ENCODE measurements at regions not wholly inside any gene's neighbourhood (a gene's known extent, or its start where the extent isn't known, plus 50 kb on each side); places are given as distances from the start of the nearest gene placed in this dataset.

DNA sequence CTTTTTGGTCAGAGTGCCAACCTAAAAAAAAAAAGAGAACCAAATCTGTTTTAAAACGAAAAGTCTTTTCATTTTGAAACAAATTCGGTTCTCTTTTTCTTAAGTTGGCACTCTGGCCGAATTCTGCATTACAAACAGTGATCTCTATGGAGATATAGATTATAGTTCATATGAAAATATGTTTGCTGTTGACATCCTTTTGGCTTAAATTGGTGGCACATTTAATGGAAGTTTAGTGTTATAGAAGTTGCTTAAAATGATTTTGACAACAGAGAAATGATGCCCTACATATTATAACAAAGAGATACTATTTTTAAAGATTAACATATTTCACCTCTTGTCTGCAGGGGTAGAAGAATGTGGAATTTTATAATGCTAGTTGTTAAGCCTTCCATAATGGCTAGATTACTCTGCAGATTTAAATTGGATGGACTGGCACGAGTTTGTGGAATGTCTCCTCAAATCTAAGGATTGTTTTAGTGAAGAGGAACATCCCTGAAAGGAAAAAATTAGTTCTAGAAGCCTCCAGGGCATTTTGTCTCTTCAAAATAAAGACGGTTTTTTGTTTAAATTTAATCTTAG, 222.9 kb upstream of the CDH2 start:
- TF ChIP-seq GATA2 (IDR thresholded peaks at IDR 0.05; ENCODE audit: low read depth, low read length) (no peak), GATA3 (IDR thresholded peaks at IDR 0.05; ENCODE audit: low read depth, low read length) (no peak)

DNA sequence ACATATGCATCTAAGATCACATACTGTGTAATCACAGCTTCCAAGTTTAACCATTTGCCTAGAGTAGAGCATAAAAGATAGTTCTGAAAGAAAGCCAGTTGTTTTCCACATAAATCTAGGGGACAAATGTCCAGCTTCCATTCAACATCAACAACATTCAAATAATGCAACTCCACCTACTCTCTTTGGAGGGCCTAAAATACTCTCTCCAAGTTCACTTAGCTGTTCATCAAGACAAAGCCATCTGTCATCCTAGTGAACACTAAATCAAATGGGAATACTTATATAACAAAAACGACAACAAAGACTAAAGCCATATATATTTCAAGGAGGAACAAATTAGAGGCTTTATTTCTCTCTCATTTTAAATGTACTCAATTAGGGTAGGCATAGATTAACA, 221.5 kb upstream of the CDH2 start:
- TF ChIP-seq GATA3 (IDR thresholded peaks at IDR 0.05; ENCODE audit: low read depth, low read length) (no peak), GATA2 (IDR thresholded peaks at IDR 0.05; ENCODE audit: low read depth, low read length) (no peak)

DNA sequence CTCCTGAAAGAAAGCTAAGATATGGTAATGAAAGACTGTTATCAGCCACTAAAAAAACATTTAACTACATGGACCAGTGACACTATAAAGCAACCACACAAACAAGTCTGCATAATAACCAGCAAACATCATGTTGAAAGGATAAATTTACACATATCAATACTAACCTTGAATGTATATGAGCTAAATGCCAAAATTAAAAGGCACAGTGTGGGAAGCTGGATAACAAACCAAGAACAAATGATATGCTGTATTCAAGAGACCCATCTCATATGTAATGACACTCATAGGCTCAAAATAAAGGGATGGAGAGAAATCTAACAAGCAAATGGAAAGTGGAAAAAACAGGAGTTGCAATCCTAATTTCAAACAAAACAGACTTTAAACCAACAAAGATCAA, 213.1 kb upstream of the CDH2 start:
- TF ChIP-seq GATA3 (IDR thresholded peaks at IDR 0.05; ENCODE audit: low read depth, low read length) = no peak
- no peak for TF ChIP-seq GATA2 (IDR thresholded peaks at IDR 0.05; ENCODE audit: low read depth, low read length)

DNA sequence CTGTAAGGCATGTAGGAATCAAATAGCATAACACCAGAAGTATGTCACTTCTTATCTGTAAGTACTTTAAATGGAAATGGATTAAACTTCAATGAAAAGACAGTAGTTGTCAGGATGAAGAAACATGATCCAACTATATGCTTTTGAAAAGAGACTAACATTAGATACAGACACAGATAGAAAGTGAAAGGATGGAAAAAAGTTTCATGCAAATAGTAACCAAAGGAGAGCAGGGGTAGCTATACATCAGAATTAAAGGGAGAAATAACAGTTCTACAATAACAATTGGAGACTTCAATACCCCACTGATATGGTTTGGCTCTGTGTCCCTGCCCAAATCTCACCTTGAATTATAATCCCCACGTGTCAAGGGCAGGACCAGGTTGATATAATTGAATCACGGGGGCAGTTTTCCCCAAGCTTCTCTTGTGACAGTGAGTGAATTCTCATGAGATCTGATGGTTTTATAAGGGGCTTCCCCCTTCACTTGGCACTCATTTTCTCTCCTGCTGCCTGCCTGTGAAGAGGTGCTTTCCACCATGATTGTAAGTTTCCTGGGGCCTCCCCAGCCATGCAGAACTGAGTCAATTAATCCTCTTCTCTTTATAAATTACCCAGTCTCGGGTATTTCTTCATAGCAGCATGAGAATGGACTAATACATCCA, 205.4 kb upstream of the CDH2 start:
- TF ChIP-seq GATA2 (IDR thresholded peaks at IDR 0.05; ENCODE audit: low read depth, low read length) (no peak), GATA3 (IDR thresholded peaks at IDR 0.05; ENCODE audit: low read depth, low read length) (no peak)

DNA sequence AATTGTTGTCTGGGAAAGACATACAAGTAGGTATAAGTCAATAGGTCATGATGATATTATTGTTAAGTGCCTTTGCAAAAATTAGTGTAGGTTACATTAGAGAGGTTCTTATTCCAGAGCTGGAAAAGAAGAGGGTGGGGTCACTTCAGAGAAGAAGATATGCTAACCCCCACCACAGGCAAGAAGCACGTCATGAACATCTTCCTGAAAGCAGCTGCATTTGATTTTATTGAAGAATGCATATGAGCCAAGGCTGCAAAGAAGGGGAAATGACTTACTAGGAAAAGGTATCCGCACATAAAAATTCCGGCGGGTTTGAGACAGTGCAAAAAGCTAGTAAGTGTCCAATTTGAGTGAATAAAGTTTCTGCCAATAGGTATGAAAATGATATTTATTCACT, 195.3 kb upstream of the CDH2 start:
- TF ChIP-seq GATA3 (IDR thresholded peaks at IDR 0.05; ENCODE audit: low read depth, low read length) (no peak), GATA2 (IDR thresholded peaks at IDR 0.05; ENCODE audit: low read depth, low read length) (no peak)

DNA sequence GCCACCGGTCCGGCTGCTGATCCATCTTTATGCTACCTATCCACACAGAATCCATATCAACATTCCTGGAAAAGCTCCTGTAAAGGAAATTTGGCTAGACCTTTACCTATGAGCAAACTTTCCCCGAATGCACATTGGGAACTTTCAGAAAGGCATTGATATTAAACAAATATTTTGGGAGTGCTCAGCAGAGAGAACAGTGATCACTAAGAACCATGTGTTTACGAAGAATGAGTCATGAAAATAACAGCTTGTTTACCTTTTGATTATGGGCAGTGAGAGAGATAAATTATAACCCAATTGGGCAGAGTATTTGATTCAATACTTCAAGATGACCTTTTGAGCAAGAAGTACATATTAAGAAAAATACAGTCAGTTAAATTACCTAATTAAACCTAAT, 189.7 kb upstream of the CDH2 start:
- TF ChIP-seq GATA3 (IDR thresholded peaks at IDR 0.05; ENCODE audit: low read depth, low read length) (no peak), GATA2 (IDR thresholded peaks at IDR 0.05; ENCODE audit: low read depth, low read length) (no peak)

DNA sequence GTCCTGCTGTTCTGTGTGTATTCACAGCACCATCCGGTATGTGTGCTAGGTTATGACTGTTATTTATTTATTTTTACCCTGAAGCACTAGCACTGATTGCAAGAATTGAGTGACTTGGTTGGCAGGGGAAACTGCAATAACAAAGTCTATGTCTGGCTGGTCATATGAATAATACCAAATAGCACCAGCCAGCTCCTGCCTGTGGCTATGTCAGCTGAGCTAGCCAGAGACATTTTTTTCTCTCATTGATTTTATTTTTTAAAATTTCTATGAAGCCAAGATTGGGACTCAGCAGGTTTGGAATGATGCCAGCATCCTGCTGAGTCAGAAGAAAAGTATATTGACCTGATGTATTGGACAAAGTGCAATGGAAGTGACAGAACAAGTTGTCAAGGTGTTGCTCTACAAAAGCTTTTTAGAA, 188.5 kb upstream of the CDH2 start:
- TF ChIP-seq GATA3 (IDR thresholded peaks at IDR 0.05; ENCODE audit: low read depth, low read length) (no peak), GATA2 (IDR thresholded peaks at IDR 0.05; ENCODE audit: low read depth, low read length) (no peak)

DNA sequence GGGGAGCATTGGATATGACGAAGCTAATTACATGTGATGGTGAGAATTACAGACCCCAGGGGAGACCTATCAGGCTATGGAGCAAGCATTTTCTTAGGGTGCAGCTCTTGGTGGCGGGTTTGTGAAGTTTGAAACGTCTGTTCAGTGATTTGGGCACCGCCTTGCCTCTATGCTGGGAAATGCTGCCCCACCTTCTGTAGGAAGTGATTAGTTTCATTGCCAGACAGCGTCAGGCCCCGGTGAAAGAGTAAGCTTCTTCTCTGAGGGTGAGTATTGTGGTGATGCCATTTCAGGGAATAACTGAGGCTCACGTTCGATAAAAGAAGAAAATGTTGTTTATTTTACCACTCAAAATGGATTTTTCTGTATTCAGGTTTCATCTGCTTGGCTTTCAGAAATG, 186.2 kb upstream of the CDH2 start:
- TF ChIP-seq GATA3 (IDR thresholded peaks at IDR 0.05; ENCODE audit: low read depth, low read length) (no peak), GATA2 (IDR thresholded peaks at IDR 0.05; ENCODE audit: low read depth, low read length) (no peak)

DNA sequence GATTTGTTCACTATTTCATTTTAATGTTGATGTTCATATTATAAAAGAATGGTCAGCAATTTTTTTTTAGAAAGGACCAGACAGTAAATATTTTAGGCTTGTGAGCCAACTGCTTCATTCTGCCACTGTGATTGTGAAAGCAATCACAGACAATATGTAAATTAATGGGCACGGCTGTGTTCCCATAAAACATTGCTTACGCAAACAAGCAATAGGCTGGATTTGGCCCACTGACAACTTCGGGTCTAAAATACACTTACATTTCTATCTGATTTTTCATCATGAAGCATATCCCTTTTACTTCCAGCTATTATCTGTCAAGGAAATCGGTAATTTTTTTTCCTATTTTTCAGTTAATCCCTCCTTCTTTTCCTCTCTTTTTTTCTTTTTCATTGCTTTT, 182.2 kb upstream of the CDH2 start:
- TF ChIP-seq GATA2 (IDR thresholded peaks at IDR 0.05; ENCODE audit: low read depth, low read length) (no peak), GATA3 (IDR thresholded peaks at IDR 0.05; ENCODE audit: low read depth, low read length) (no peak)

DNA sequence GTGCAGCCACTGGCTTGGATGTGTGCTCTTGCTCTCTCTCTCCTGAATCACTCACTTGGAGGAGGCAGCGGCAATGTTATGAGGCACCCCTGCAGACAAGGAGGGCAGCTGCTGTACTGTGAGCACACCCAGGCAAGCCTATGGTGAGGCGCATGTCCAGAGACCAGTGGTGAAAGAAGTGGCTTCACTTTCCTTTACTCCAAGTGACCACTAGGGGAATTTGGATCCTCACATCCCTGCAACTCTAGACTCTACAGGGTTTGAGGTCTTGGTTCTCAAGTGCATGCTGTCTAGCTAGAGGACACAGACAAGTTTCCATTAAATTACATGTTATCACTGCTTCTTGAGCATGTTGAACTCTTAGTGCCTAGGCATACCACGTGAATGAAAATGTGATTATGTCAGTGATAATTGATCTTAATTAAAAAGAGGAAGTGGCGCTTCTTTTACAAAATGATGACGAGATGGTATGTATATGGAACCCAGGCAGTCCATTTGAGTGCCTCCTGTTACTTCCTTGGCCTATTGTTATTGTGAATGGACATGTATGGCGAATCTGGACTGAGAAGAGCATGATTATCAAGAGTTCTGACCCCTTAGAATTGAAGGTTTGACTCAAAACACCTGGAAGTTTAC, 181.0 kb upstream of the CDH2 start:
- no peak for TF ChIP-seq GATA3 (IDR thresholded peaks at IDR 0.05; ENCODE audit: low read depth, low read length)
- TF ChIP-seq GATA2 (IDR thresholded peaks at IDR 0.05; ENCODE audit: low read depth, low read length) = no peak

DNA sequence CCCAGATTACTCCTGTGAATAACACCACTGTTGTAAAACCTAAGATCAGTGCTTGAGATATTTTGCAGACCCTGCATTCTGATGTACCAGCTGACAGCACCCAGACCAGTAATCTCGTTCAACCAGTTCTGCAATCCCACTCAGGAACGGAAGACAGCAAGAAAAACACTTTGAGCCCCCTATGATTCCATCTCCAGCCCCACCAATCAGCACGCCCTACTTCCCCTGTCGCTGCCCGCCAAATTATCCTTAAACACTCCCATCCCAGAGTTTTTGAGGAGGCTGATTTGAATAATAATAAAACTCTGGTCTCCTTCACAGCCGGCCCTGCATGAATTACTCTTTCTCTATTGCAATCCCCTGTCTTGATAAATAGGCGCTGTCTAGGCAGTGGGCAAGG, 173.9 kb upstream of the CDH2 start:
- no peak for TF ChIP-seq GATA3 (IDR thresholded peaks at IDR 0.05; ENCODE audit: low read depth, low read length)
- TF ChIP-seq GATA2 (IDR thresholded peaks at IDR 0.05; ENCODE audit: low read depth, low read length) = no peak

DNA sequence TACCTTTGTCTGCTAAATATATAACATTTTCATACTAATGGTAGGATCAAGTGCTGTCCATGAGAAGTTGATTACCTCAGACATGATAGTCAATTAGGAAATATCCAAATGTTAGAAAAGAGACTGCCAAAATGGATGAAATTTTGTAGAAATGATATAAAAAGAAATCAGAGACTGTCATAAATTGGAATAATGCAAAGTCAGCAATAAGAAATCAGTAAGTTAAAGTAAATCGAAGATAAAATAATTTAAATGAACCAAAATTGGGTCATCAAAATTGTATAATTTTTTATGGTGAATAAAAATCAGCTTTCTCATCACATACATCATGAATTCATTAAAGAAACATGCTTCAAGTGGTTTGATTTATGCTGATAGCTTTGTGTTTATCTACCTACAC, 165.3 kb upstream of the CDH2 start:
- TF ChIP-seq GATA2 (IDR thresholded peaks at IDR 0.05; ENCODE audit: low read depth, low read length) = no peak
- TF ChIP-seq GATA3 (IDR thresholded peaks at IDR 0.05; ENCODE audit: low read depth, low read length) = no peak

DNA sequence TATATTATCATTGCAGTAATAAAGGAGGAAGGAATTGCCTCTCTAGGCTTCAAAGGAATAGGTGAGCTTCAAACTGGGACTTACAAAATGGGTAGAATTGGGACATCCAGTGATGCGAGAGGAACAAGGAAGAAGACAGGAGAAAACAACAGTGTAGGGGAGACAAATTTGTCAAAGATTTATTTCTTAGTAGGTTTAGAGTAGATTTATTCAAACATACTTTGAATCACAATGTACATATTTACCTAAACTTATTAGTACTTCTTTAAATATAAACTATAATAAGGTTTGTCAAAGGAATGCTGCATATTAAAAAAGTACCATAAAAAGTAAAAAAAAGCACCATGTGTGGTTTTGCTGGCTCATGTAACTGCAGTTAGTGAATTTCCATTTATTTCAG, 161.4 kb upstream of the CDH2 start:
- TF ChIP-seq GATA3 (IDR thresholded peaks at IDR 0.05; ENCODE audit: low read depth, low read length) = no peak
- no peak for TF ChIP-seq GATA2 (IDR thresholded peaks at IDR 0.05; ENCODE audit: low read depth, low read length)

DNA sequence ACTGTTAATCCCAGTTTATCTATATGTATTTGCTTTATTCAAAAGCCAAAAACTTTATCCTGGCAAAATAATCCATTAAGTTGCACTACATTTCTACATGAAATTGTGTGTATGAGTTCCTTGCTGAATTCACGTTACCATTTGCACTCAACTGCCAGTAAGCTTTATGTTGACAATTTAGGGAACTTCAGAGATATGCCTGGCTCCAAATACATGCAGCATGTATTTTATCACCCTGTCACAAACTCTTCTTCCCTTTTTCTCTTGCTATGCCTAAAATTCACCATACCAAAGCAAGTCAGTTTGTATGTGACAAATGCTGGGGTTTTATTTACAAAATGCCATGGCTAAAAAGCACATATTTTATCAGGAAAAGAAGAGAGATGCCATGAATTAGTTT, 157.6 kb upstream of the CDH2 start:
- TF ChIP-seq GATA2 (IDR thresholded peaks at IDR 0.05; ENCODE audit: low read depth, low read length) (no peak), GATA3 (IDR thresholded peaks at IDR 0.05; ENCODE audit: low read depth, low read length) (no peak)

DNA sequence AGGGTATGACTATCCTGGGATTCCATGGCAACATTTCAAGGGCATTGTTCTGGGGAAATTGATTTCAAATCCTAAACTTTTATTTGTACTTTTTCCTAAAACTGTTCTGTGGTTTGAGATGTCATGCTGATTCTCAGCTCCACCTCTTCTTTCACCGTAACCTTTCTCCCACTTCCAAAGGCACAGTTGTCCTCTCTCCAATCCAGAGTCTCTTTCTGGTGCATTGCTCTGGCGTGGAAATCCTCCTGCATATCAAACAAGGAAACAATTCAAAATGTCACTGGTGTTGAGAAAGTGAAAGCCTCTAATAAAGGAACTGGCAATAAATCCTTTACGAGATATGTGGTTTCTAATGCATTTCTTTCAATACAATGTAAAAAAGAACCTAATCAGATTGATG, 155.1 kb upstream of the CDH2 start:
- TF ChIP-seq GATA3 (IDR thresholded peaks at IDR 0.05; ENCODE audit: low read depth, low read length) (no peak), GATA2 (IDR thresholded peaks at IDR 0.05; ENCODE audit: low read depth, low read length) (no peak)

Measured in SH-SY5Y (cell line).